ENCODE measurements at regions not wholly inside any gene's neighbourhood (a gene's known extent, or its start where the extent isn't known, plus 50 kb on each side); places are given as distances from the start of the nearest gene placed in this dataset.

DNA sequence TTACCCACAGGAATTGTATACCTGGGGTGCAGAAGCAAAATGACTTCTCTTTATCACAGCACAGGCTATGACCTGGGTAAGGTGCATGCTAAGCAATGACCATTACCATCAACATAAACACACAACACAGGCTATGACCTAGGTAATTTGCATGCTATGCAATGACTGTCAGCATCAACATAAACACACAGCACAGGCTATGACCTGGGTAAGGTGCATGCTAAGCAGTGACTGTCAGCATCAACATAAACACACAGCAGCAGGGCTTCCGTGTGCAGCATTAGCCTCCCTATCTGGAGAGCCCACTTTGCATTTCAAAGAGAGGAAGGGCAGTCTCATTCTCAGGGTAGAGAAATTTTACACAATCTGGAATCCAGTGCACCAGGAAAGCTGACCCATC, 583.0 kb downstream of the TMEM121 start:
- TF ChIP-seq, protein P1, sequence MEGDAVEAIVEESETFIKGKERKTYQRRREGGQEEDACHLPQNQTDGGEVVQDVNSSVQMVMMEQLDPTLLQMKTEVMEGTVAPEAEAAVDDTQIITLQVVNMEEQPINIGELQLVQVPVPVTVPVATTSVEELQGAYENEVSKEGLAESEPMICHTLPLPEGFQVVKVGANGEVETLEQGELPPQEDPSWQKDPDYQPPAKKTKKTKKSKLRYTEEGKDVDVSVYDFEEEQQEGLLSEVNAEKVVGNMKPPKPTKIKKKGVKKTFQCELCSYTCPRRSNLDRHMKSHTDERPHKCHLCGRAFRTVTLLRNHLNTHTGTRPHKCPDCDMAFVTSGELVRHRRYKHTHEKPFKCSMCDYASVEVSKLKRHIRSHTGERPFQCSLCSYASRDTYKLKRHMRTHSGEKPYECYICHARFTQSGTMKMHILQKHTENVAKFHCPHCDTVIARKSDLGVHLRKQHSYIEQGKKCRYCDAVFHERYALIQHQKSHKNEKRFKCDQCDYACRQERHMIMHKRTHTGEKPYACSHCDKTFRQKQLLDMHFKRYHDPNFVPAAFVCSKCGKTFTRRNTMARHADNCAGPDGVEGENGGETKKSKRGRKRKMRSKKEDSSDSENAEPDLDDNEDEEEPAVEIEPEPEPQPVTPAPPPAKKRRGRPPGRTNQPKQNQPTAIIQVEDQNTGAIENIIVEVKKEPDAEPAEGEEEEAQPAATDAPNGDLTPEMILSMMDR (IDR thresholded peaks at IDR 0.05): no peak
- no peak for TF ChIP-seq POLR2A (IDR thresholded peaks at IDR 0.05)

Measured in heart left ventricle (tissue), 13 donors.